Large intestine (tissue), 3 donors: ENCODE measurements at regions not wholly inside any gene's neighbourhood (a gene's known extent, or its start where the extent isn't known, plus 50 kb on each side); places are given as distances from the start of the nearest gene placed in this dataset.

ENCODE experiments used
- DNase-seq, 2 donors: peaks; one replicate each; pipeline versions ENCODE4 v3.0.0 to v3.0.0-alpha.2; 2013
- H3K27ac ChIP-seq: one replicate; pipeline ENCODE4 v1.5.1; 2013; ENCODE audit warnings: low read length
- H3K27me3 ChIP-seq: 2 replicates; pipeline ENCODE4 v1.6.1; 2013; ENCODE audit warnings: low read length; ENCODE audit not compliant: control insufficient read depth, insufficient read depth
- H3K36me3 ChIP-seq: 2 replicates; pipeline ENCODE4 v1.6.1; 2013; ENCODE audit warnings: low read length; ENCODE audit not compliant: control insufficient read depth, insufficient read depth
- H3K4me1 ChIP-seq: one replicate; pipeline ENCODE4 v1.6.1; 2013; ENCODE audit warnings: low read length; ENCODE audit not compliant: control insufficient read depth, insufficient read depth
- H3K4me3 ChIP-seq: one replicate; pipeline ENCODE4 v1.5.1; 2013; ENCODE audit warnings: low read length
- H3K9me3 ChIP-seq: one replicate; pipeline ENCODE4 v1.6.1; 2013; ENCODE audit warnings: mild to moderate bottlenecking, low read depth, low read length, moderate library complexity; ENCODE audit not compliant: control insufficient read depth
- WGBS: methylation state at CpG from one replicate; pipeline ENCODE4 v1.1.5; 2013; ENCODE audit warnings: low lambda C conversion rate; ENCODE audit not compliant: insufficient coverage; 5-methylcytosine and 5-hydroxymethylcytosine counted together

- no peaks in the 10 kb centered on the region for H3K4me1 ChIP-seq
- DNase-seq = no peak
- no peak overlapping the region for H3K4me3 ChIP-seq
- H3K27me3 ChIP-seq = no peaks in the 10 kb centered on the region
- WGBS = no CpG with 5 or more reads among the region's 1 CpG
- H3K36me3 ChIP-seq = no peaks in the 10 kb centered on the region
- no peaks in the 10 kb centered on the region for H3K9me3 ChIP-seq
- H3K27ac ChIP-seq = no peak overlapping the region
Measured at GRCh38 chr7:83702446-83702845, 53.5 kb upstream of the SEMA3E start.

GRCh38 chr7:83701736-83702135, 52.8 kb upstream of the SEMA3E start:
- no peak overlapping the region for H3K27ac ChIP-seq
- H3K9me3 ChIP-seq = no peaks in the 10 kb centered on the region
- no peaks in the 10 kb centered on the region for H3K36me3 ChIP-seq
- H3K27me3 ChIP-seq = no peaks in the 10 kb centered on the region
- no peak overlapping the region for H3K4me3 ChIP-seq
- DNase-seq = no peak
- H3K4me1 ChIP-seq = no peaks in the 10 kb centered on the region
